Activated CD8-positive, alpha-beta T cell treated with anti-CD3 and anti-CD28 coated beads for 36 hours (primary cell): ENCODE measurements at regions not wholly inside any gene's neighbourhood (a gene's known extent, or its start where the extent isn't known, plus 50 kb on each side); places are given as distances from the start of the nearest gene placed in this dataset.
"Not testable (repeated sequence)": the region's sequence is repeated elsewhere in the genome, so short reads cannot be mapped to it uniquely, and the experiment has no call there.

Source experiments
- ATAC-seq: fragments of 200-7000 bp; cut with Tn5 transposase; one replicate; pipeline ENCODE4 v1.10.0; 2021; ENCODE audit warnings: mild to moderate bottlenecking, moderate library complexity
- CTCF ChIA-PET: fragments of 350-600 bp; sonication (Branson Sonifier 250); formaldehyde crosslinking; loops from one replicate; lab custom pipeline; 2021; ENCODE audit warnings: antibody characterized with exemption; lab: Charles Lee
- POLR2A ChIA-PET: fragments of 350-600 bp; sonication (Branson Sonifier 250); formaldehyde crosslinking; loops from one replicate; lab custom pipeline; 2021; ENCODE audit warnings: antibody characterized with exemption; lab: Charles Lee
- DNase-seq: peaks from one replicate; pipeline ENCODE4 v3.0.0-alpha.2; 2020
- H3K27ac Mint-ChIP-seq: one replicate; pipeline ENCODE4 v1.8.0; 2021; ENCODE audit warnings: mild to moderate bottlenecking, mixed read lengths
- H3K27me3 Mint-ChIP-seq: one replicate; pipeline ENCODE4 v1.8.0; 2021; ENCODE audit warnings: mixed read lengths
- H3K36me3 Mint-ChIP-seq: one replicate; pipeline ENCODE4 v1.8.0; 2021; ENCODE audit warnings: low read depth, mixed read lengths
- H3K4me1 Mint-ChIP-seq: one replicate; pipeline ENCODE4 v1.8.0; 2021; ENCODE audit warnings: low read depth, mixed read lengths
- H3K4me3 Mint-ChIP-seq: one replicate; pipeline ENCODE4 v1.8.0; 2021; ENCODE audit warnings: mild to moderate bottlenecking, moderate library complexity, mixed read lengths
- H3K9me3 Mint-ChIP-seq: one replicate; pipeline ENCODE4 v1.8.0; 2021; ENCODE audit warnings: mixed read lengths
- intact Hi-C: fragments of 100-400 bp; cut with micrococcal nuclease; formaldehyde crosslinking; loops from one replicate; pipeline ENCODE4 v1.10.0; 2022
- TF ChIP-seq, protein P1 (sequence below): fragments of 200-600 bp; IDR thresholded peaks from one replicate; pipeline ENCODE4 v1.8.0; 2022; ENCODE audit warnings: antibody characterized with exemption, mild to moderate bottlenecking

DNA sequence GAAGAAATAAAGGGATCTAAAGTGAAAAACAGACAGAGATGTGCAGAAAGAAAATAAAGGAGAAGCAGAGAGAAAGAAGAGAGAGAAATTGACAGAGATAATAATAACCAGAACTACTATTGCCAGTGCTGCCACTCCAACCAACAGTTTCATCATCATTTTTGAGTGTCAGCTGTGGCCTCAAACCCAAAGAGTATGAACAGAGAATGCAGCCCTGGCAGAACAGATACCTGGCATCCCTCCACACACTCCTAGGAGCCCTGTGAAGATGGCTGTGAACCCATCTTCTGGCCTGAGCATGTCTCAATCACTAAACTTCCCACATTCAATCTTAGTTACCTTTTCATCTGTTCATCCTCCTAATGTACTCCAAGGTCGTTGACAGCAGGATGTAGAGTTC, 385.8 kb upstream of the NFIA start:
- TF ChIP-seq, protein P1, sequence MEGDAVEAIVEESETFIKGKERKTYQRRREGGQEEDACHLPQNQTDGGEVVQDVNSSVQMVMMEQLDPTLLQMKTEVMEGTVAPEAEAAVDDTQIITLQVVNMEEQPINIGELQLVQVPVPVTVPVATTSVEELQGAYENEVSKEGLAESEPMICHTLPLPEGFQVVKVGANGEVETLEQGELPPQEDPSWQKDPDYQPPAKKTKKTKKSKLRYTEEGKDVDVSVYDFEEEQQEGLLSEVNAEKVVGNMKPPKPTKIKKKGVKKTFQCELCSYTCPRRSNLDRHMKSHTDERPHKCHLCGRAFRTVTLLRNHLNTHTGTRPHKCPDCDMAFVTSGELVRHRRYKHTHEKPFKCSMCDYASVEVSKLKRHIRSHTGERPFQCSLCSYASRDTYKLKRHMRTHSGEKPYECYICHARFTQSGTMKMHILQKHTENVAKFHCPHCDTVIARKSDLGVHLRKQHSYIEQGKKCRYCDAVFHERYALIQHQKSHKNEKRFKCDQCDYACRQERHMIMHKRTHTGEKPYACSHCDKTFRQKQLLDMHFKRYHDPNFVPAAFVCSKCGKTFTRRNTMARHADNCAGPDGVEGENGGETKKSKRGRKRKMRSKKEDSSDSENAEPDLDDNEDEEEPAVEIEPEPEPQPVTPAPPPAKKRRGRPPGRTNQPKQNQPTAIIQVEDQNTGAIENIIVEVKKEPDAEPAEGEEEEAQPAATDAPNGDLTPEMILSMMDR: no peak
- no peak overlapping the region for H3K4me3 Mint-ChIP-seq
- no peaks in the 10 kb centered on the region for H3K4me1 Mint-ChIP-seq
- no peak overlapping the region for H3K27ac Mint-ChIP-seq
- no peak for DNase-seq
- ChIA-PET POLR2A (no interaction called here), CTCF (no interaction called here)
- intact Hi-C loops: no loop called here
- peaks cover 3% of the 10 kb centered on the region for H3K9me3 Mint-ChIP-seq
- ATAC-seq: no peak
- no peaks in the 10 kb centered on the region for H3K36me3 Mint-ChIP-seq
- peaks cover 2% of the 10 kb centered on the region for H3K27me3 Mint-ChIP-seq

DNA sequence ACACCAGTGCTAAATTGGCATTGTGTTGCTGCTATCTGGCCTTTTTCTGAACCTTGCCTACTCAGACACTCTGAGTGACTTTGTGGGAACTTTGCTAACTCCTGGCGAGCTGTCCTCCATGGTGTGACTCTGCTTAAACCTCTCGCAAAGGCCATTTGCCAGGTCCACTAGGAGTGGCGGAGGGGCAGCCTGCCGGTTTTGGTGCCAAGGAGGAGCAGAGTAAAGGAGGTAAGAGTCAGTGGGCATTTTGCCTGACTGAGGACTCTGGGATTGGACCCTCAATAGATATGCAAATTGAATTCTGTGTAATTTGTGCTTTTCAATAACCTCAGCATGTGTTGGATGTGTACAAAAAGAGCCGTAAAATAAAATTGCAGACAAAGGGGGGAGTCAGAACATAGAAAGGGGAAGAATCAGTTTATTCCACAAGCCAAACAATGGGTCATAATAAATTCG, 386.6 kb upstream of the NFIA start:
- ChIA-PET CTCF (no interaction called here), POLR2A (no interaction called here)
- no peak overlapping the region for H3K4me3 Mint-ChIP-seq
- intact Hi-C loops: no loop called here
- H3K36me3 Mint-ChIP-seq: no peaks in the 10 kb centered on the region
- H3K27me3 Mint-ChIP-seq: peaks cover 2% of the 10 kb centered on the region
- DNase-seq: no peak
- TF ChIP-seq, protein P1: no peak
- H3K27ac Mint-ChIP-seq: no peak overlapping the region
- no peaks in the 10 kb centered on the region for H3K4me1 Mint-ChIP-seq
- ATAC-seq: no peak
- H3K9me3 Mint-ChIP-seq: peaks cover 3% of the 10 kb centered on the region

DNA sequence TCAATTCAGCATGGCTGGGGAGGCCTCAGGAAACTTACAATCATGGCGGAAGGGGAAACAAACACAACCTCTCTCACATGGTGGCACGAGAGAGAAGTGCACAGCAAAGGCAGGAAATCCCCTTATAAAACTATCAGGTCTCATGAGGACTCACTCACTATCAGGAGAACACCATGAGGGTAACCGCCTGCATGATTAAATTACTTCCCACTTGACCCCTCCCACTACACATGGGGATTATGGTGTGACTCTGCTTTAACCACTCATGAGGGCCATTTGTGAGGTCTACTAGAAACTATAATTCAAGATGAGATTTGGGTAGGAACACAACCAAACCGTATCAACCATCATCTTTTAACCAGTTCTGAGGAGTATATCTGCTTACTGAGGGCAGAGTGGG, 387.4 kb upstream of the NFIA start:
- ATAC-seq (no peak), DNase-seq (no peak)
- H3K36me3 Mint-ChIP-seq: no peaks in the 10 kb centered on the region
- H3K4me3 Mint-ChIP-seq: no peak overlapping the region
- TF ChIP-seq, protein P1: no peak
- intact Hi-C loops: no loop called here
- peaks cover 2% of the 10 kb centered on the region for H3K27me3 Mint-ChIP-seq
- H3K9me3 Mint-ChIP-seq: peaks cover 3% of the 10 kb centered on the region
- ChIA-PET CTCF (no interaction called here), POLR2A (no interaction called here)
- H3K4me1 Mint-ChIP-seq: no peaks in the 10 kb centered on the region
- H3K27ac Mint-ChIP-seq: no peak overlapping the region

DNA sequence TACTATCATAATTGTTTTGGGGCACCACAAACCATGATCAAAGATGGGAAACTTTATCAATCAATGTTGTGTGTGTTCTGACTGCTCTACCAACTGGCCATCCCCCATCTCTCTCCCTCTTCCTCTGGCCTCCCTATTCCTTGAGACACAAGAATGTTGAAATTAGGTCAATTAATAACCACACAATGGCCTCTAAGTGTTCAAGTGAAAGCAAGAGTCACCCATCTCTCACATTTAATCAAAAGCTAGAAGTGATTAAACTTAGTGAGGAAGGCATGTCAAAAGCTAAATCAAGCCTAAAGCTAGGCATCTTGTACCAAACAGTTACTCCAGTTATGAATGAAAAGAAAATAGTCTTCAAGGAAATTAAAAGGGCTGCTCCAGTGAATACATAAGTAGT, 390.3 kb upstream of the NFIA start:
- Mint-ChIP-seq H3K9me3 (peaks cover 3% of the 10 kb centered on the region), H3K4me1 (no peaks in the 10 kb centered on the region), H3K36me3 (no peaks in the 10 kb centered on the region), H3K27me3 (peaks cover 6% of the 10 kb centered on the region), H3K27ac (no peak overlapping the region), H3K4me3 (no peak overlapping the region)
- no peak for ATAC-seq
- ChIA-PET CTCF (no interaction called here), POLR2A (no interaction called here)
- TF ChIP-seq, protein P1: no peak
- no peak for DNase-seq
- intact Hi-C loops: no loop called here

DNA sequence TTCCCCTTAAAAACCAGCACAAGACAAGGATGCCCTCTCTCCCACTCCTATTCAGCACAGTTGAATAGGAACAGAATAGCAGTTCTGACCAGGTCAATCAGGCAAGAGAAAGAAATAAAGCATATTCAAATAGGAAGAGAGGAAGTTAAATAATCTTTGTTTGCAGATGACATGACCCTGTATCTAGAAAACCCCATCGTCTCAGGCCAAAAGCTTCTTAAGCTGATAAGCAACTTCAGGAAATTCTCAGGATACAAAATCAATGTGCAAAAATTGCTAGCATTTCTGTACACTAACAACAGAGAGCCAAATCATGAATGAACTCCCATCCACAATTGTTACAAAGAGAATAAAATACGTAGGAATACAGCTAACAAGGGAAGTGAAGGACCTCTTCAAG, 394.1 kb upstream of the NFIA start:
- intact Hi-C loops, CTCF ChIA-PET, ATAC-seq, H3K27me3 Mint-ChIP-seq, H3K4me3 Mint-ChIP-seq, H3K9me3 Mint-ChIP-seq, DNase-seq, POLR2A ChIA-PET, H3K36me3 Mint-ChIP-seq, H3K27ac Mint-ChIP-seq, H3K4me1 Mint-ChIP-seq: not testable (repeated sequence)
